GM18511 (cell line): ENCODE measurements at regions not wholly inside any gene's neighbourhood (a gene's known extent, or its start where the extent isn't known, plus 50 kb on each side); places are given as distances from the start of the nearest gene placed in this dataset.

Experiments used
- ATAC-seq: cut with Tn5 transposase; IDR thresholded peaks from one replicate; pipeline ENCODE4 v1.9.1; 2021; ENCODE audit warnings: mild to moderate bottlenecking, moderate library complexity; ENCODE audit not compliant: unreplicated experiment

- no peak for ATAC-seq
Observed at GRCh38 chr2:20539776-20540586, 93.1 kb downstream of the RHOB start.

- ATAC-seq, result no peak
Observed at GRCh38 chr2:20540587-20541293, 93.9 kb downstream of the RHOB start.

GRCh38 chr2:20541294-20541640 lies 94.4 kb downstream of the RHOB start:
- no peak for ATAC-seq

- no peak for ATAC-seq
Observed at GRCh38 chr2:20541651-20542050, 94.8 kb downstream of the RHOB start.

GRCh38 chr2:20542269-20542668 lies 95.4 kb downstream of the RHOB start:
- ATAC-seq, result no peak

GRCh38 chr2:20542746-20543468 lies 96.0 kb downstream of the RHOB start:
- ATAC-seq, result no peak

- no peak for ATAC-seq
Observed at GRCh38 chr2:20543469-20544152, 96.7 kb downstream of the RHOB start.

GRCh38 chr2:20544153-20544747 lies 97.4 kb downstream of the RHOB start:
- ATAC-seq, result no peak

GRCh38 chr2:20549144-20549543 lies 101.8 kb downstream of the HS1BP3 start:
- ATAC-seq, result no peak

GRCh38 chr2:20549691-20550348 lies 101.1 kb downstream of the HS1BP3 start:
- ATAC-seq, result no peak

- ATAC-seq, result peak; percentile 10
Observed at GRCh38 chr2:20551260-20551944, 99.5 kb downstream of the HS1BP3 start.

GRCh38 chr2:20551945-20552328 lies 99.0 kb downstream of the HS1BP3 start:
- peak; percentile 60 for ATAC-seq

GRCh38 chr2:20552847-20553246 lies 98.1 kb downstream of the HS1BP3 start:
- ATAC-seq, result no peak

GRCh38 chr2:20553580-20553979 lies 97.3 kb downstream of the HS1BP3 start:
- ATAC-seq, result no peak

- peak; percentile 62 for ATAC-seq
Observed at GRCh38 chr2:20555954-20556353, 94.9 kb downstream of the HS1BP3 start.

- ATAC-seq, result no peak
Observed at GRCh38 chr2:20556756-20557155, 94.1 kb downstream of the HS1BP3 start.

- ATAC-seq, result no peak
Observed at GRCh38 chr2:20557226-20557625, 93.7 kb downstream of the HS1BP3 start.

GRCh38 chr2:20557635-20558034 lies 93.3 kb downstream of the HS1BP3 start:
- no peak for ATAC-seq

GRCh38 chr2:20558391-20559150 lies 92.3 kb downstream of the HS1BP3 start:
- ATAC-seq, result no peak
